Type B pancreatic cell (in vitro differentiated cells): ENCODE measurements at regions not wholly inside any gene's neighbourhood (a gene's known extent, or its start where the extent isn't known, plus 50 kb on each side); places are given as distances from the start of the nearest gene placed in this dataset.

Experiments
- DNase-seq: peaks from one replicate; pipeline ENCODE4 v3.0.0; 2021; ENCODE audit warnings: mixed read lengths; ENCODE audit not compliant: unreplicated experiment; ENCODE audit errors: extremely low spot score
- H3K27ac Mint-ChIP-seq: 2 replicates; pipeline ENCODE4 v1.8.0; 2021; ENCODE audit warnings: mild to moderate bottlenecking, mixed read lengths
- H3K27me3 Mint-ChIP-seq: 2 replicates; pipeline ENCODE4 v1.8.0; 2021; ENCODE audit warnings: mixed read lengths
- H3K36me3 Mint-ChIP-seq: 2 replicates; pipeline ENCODE4 v1.8.0; 2021; ENCODE audit warnings: mixed read lengths
- H3K4me1 Mint-ChIP-seq: one replicate; pipeline ENCODE4 v1.8.0; 2021; ENCODE audit warnings: mixed read lengths; ENCODE audit not compliant: unreplicated experiment
- H3K4me3 Mint-ChIP-seq: 2 replicates; pipeline ENCODE4 v1.8.0; 2021; ENCODE audit warnings: mild to moderate bottlenecking, mixed read lengths
- H3K9me3 Mint-ChIP-seq: 2 replicates; pipeline ENCODE4 v1.8.0; 2021; ENCODE audit warnings: mixed read lengths
- TF ChIP-seq, protein P1 (sequence below): fragments of 200-600 bp; sonication (generic); conservative IDR thresholded peaks from 2 replicates; pipeline ENCODE4 v1.5.0; 2021; ENCODE audit warnings: antibody characterized with exemption, mild to moderate bottlenecking

DNA sequence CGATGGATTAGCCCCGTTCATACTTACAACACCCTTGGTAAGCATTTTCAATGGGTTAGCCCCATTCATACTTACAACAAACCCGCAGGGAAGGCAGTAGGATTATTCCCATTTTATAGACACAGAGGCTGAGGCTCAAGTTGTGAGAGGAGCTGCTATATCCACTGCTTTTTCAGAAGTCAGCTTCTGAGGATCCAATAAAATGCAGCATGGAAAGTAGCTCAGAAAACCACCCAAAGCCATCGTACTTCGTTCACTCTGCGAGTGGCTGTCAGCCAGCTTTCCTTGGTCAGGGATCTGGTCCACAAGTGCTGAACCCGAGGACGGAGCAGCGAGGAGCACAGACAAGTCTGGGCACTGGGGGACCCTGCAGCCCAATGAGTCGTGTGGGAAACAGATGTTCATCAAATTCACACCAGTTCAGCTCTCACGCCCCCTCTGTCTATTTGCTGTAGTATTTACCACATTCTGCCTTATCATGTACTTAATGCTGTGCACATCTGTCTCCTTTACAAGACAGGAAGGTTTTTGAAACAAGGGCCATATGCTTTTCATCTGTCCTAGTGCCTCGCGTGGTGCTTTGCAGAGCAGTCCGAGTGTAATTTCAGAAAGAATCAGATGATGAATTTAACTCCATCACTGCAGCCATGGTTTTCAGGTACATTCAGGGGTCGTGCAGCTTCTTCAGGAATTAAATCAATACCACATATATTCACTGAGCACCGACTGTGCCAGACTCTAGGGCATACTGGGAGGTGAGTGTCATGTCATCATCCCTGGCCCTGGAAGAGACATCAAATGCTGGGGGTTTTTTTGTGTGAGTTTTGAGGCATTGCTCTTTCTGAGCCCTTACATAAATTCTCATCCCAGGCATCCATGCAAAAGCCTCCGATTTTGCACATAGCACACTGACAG lies 256.9 kb downstream of the CDH26 start:
- Mint-ChIP-seq H3K9me3 (no peaks in the 10 kb centered on the region), H3K36me3 (no peaks in the 10 kb centered on the region), H3K27me3 (peaks cover 29% of the 10 kb centered on the region), H3K4me1 (peaks cover 14% of the 10 kb centered on the region), H3K27ac (no peak overlapping the region), H3K4me3 (no peak overlapping the region)
- no peak for DNase-seq
- TF ChIP-seq, protein P1, sequence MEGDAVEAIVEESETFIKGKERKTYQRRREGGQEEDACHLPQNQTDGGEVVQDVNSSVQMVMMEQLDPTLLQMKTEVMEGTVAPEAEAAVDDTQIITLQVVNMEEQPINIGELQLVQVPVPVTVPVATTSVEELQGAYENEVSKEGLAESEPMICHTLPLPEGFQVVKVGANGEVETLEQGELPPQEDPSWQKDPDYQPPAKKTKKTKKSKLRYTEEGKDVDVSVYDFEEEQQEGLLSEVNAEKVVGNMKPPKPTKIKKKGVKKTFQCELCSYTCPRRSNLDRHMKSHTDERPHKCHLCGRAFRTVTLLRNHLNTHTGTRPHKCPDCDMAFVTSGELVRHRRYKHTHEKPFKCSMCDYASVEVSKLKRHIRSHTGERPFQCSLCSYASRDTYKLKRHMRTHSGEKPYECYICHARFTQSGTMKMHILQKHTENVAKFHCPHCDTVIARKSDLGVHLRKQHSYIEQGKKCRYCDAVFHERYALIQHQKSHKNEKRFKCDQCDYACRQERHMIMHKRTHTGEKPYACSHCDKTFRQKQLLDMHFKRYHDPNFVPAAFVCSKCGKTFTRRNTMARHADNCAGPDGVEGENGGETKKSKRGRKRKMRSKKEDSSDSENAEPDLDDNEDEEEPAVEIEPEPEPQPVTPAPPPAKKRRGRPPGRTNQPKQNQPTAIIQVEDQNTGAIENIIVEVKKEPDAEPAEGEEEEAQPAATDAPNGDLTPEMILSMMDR: no peak

DNA sequence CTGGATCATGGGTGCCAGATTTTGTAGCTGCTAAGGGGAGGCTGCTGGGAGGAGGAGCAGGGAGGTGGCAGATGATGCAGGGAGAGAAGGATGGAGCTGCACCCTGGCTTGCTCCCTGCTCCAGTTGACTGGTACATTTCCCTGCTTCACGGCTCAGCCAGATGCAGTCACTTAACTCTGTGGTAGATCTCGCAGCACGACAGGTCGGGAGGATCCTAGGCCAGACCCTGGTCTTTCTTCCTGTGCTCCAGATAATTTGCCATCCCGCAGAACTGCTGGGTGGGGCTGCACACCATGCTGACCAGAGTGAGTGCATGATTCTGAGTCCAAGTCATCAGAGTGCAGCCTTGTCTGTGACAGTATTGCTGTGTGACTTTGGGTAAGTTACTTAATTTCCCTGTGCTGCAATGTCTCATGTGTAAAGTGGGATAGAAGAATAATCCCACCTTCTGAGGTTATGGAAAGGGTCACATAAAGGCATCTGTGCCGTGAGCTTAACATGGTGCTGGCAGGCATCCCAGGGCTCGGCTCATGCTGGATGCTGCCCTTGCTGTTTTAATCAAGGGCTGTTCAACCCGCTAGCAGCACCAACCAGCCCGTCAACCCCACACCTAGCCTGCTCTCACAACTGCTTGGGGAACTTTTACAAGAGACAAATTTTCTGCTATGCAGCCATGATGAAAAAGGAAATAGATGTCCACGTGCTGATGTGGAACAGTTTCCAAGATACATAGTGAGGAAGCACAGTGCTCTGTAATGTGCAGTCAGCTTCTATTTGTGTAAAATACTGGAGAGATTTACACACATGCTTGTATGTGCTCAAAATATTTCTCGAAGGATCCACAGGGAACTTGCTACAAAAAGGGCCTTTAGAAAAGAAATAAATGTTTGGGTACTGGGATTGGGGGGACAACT lies 257.9 kb downstream of the CDH26 start:
- no peaks in the 10 kb centered on the region for H3K36me3 Mint-ChIP-seq
- H3K9me3 Mint-ChIP-seq: no peaks in the 10 kb centered on the region
- H3K4me1 Mint-ChIP-seq: peaks cover 12% of the 10 kb centered on the region
- no peak overlapping the region for H3K4me3 Mint-ChIP-seq
- no peak overlapping the region for H3K27ac Mint-ChIP-seq
- H3K27me3 Mint-ChIP-seq: peaks cover 35% of the 10 kb centered on the region
- no peak for DNase-seq
- TF ChIP-seq, protein P1: no peak

DNA sequence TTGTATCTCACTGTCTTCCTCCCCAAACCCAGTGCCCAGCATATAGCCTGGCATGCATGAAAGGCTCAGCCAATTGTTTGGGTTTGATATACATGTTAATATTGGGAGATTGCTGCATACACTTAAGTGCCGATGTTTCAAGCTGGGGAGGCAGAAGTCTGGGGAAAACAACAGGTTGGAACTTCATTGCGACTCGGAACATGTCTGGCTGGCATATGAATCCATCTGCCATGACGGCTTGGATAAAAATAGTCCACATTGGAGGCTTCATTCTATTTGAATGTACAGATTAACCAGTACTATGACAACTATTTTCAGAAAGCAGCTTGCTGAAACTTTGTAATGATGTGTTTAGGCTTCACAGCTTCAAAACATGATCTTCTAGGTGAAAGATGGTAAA lies 261.0 kb downstream of the CDH26 start:
- Mint-ChIP-seq H3K4me1 (peaks cover 7% of the 10 kb centered on the region), H3K27me3 (peaks cover 35% of the 10 kb centered on the region), H3K27ac (no peak overlapping the region), H3K36me3 (no peaks in the 10 kb centered on the region), H3K4me3 (no peak overlapping the region), H3K9me3 (no peaks in the 10 kb centered on the region)
- DNase-seq: no peak
- TF ChIP-seq, protein P1: no peak

DNA sequence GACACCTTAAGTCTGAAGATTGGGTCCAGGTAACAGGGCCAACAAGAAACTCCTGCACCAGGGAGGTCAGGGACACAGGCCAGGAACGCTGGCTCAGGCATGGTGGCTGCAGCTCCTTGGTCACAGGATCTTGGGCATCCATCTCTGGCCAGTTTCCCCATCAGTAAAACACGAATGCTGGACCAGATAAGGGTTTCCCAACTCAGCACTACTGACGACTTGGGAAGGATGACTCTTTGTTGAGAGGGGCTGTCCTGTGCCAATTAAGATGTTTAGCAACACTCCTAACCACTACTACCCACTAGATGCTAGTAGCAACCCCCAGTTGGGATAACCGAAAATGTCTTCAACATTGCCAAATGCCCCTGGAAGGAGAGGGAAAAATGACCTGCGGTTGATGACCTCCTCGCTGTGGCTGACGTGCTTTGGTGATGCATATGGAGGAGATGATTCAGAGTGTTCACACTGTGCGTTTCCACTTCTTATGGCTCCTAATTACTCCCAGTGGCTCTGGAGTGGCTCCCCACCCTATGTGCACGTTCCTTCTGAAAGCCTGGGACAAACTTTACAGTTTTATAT lies 261.9 kb downstream of the CDH26 start:
- H3K9me3 Mint-ChIP-seq: no peaks in the 10 kb centered on the region
- no peak overlapping the region for H3K27ac Mint-ChIP-seq
- H3K4me3 Mint-ChIP-seq: no peak overlapping the region
- DNase-seq: no peak
- H3K36me3 Mint-ChIP-seq: no peaks in the 10 kb centered on the region
- TF ChIP-seq, protein P1: no peak
- peaks cover 5% of the 10 kb centered on the region for H3K4me1 Mint-ChIP-seq
- H3K27me3 Mint-ChIP-seq: peaks cover 34% of the 10 kb centered on the region

DNA sequence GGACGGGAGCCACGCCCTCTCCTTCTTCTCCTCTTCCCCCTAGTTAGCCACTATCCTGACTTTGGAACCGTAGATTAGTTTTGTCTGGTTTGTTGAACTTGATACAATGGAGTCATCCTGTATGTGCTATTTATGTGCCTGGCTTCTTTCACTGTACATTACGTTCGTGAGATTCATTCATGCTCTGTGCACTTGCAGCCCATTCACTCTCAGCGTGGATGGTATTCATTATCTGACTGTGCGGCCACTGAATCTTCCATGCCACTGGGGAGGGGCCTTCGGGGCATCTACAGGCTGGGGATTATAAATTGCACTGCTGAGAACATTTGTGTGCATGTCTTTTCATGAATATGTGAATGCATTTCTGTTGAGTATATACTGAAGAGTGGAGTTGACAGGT lies 262.5 kb downstream of the CDH26 start:
- H3K9me3 Mint-ChIP-seq: no peaks in the 10 kb centered on the region
- no peak overlapping the region for H3K4me3 Mint-ChIP-seq
- DNase-seq: no peak
- no peaks in the 10 kb centered on the region for H3K36me3 Mint-ChIP-seq
- TF ChIP-seq, protein P1: no peak
- peaks cover 28% of the 10 kb centered on the region for H3K27me3 Mint-ChIP-seq
- no peak overlapping the region for H3K27ac Mint-ChIP-seq
- no peaks in the 10 kb centered on the region for H3K4me1 Mint-ChIP-seq
